ENCODE measurements at regions not wholly inside any gene's neighbourhood (a gene's known extent, or its start where the extent isn't known, plus 50 kb on each side); places are given as distances from the start of the nearest gene placed in this dataset.

DNA sequence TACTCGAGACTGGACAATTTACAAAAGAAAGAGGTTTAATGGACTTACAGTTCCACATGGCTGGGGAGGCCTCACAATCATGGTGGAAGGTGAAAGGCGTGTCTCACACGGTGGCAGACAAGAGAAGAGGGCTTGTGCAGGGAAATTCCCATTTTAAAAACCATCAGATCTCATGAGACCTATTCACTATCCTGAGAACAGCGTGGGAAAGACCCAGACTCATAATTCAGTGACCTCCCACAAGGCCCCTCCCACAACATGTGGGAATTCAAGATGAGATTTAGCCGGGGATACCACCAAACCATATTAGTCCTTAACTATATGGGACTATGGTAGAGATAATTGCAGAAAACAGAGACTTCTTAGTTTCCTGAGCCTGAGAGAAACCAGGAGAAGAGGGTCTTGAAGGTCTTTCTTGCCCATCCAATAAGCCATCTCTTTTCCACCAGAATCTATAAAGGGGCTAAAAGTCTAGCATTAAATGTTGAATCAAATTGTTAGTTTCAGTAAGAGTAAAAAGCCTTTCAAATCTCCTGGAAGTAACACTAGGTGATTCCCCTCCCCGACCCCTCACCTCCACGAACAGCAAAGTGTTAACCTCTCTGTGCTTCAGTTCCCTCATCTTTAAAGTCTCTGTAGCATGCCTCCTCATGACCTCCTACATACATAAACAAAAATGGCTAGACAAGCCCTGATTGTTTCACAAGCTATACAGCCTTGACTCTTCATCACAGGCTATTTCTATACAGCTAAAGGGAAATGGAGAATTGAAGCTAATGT is 259.1 kb downstream of the TMEM167A start:
- TF ChIP-seq RORA (CRISPR knock-in tag; IDR thresholded peaks at IDR 0.05) (no peak), JUN (CRISPR knock-in tag; IDR thresholded peaks at IDR 0.05) (no peak), ETV5 (CRISPR knock-in tag; IDR thresholded peaks at IDR 0.05; ENCODE audit: borderline replicate concordance) (no peak), NFRKB (IDR thresholded peaks at IDR 0.05) (no peak), ZNF75D (CRISPR knock-in tag; IDR thresholded peaks at IDR 0.05; ENCODE audit: borderline replicate concordance) (no peak), CEBPB (IDR thresholded peaks at IDR 0.05; ENCODE audit: borderline replicate concordance, low read depth, low read length) (no peak), NR3C1 (CRISPR knock-in tag; IDR thresholded peaks at IDR 0.05) (no peak), NFIC (IDR thresholded peaks at IDR 0.05; ENCODE audit: low read length) (no peak), TCF7L2 (IDR thresholded peaks at IDR 0.05; ENCODE audit: low read depth, low read length) (no peak), ZNF382 (CRISPR knock-in tag; IDR thresholded peaks at IDR 0.05; ENCODE audit: borderline replicate concordance) (no peak), KAT8 (CRISPR knock-in tag; IDR thresholded peaks at IDR 0.05) (no peak), ELF1 (CRISPR knock-in tag; IDR thresholded peaks at IDR 0.05) (no peak), ZMAT3 (CRISPR knock-in tag; conservative IDR thresholded peaks at IDR 0.05) (no peak)
- TF ChIP-seq, protein P1, sequence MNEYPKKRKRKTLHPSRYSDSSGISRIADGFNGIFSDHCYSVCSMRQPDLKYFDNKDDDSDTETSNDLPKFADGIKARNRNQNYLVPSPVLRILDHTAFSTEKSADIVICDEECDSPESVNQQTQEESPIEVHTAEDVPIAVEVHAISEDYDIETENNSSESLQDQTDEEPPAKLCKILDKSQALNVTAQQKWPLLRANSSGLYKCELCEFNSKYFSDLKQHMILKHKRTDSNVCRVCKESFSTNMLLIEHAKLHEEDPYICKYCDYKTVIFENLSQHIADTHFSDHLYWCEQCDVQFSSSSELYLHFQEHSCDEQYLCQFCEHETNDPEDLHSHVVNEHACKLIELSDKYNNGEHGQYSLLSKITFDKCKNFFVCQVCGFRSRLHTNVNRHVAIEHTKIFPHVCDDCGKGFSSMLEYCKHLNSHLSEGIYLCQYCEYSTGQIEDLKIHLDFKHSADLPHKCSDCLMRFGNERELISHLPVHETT (CRISPR knock-in tag; conservative IDR thresholded peaks at IDR 0.05) = no peak
- TF ChIP-seq, protein P2, sequence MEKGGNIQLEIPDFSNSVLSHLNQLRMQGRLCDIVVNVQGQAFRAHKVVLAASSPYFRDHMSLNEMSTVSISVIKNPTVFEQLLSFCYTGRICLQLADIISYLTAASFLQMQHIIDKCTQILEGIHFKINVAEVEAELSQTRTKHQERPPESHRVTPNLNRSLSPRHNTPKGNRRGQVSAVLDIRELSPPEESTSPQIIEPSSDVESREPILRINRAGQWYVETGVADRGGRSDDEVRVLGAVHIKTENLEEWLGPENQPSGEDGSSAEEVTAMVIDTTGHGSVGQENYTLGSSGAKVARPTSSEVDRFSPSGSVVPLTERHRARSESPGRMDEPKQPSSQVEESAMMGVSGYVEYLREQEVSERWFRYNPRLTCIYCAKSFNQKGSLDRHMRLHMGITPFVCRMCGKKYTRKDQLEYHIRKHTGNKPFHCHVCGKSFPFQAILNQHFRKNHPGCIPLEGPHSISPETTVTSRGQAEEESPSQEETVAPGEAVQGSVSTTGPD (CRISPR knock-in tag; IDR thresholded peaks at IDR 0.05) = no peak
- DNase-seq (ENCODE audit: low spot score) (no peak), ATAC-seq (no peak), FAIRE-seq (no peak)
- no peaks in the 10 kb centered on the region for H3K9me3 ChIP-seq (ENCODE audit: low read length)
- peaks cover 0 to 7% of the 10 kb centered on the region in 2 experiments; a peak in 1 of 5 replicates for H3K27me3 ChIP-seq (ENCODE audit: control insufficient read depth in 1 of 2, insufficient read depth in 2 of 2, low read length in 2 of 2)
- no peaks in the 10 kb centered on the region for H3K36me3 ChIP-seq (replicated peaks in 1 of 2; ENCODE audit: control insufficient read depth in 1 of 2, insufficient read depth in 2 of 2, low read length in 2 of 2)
- H3K27ac ChIP-seq (ENCODE audit: extremely low read length, insufficient read depth, low read length) = no peak overlapping the region
- ChIA-PET POLR2A (no interaction called here), CTCF (ENCODE audit: low intra/inter-chr PET ratio, low total read pairs) (no interaction called here)
- in situ Hi-C loops (cut with HindIII; ENCODE audit: extremely low pct_ligation_motif_present, low pct_unique_long_range_greater_than_20kb) = no loop called here
- H2AFZ ChIP-seq (ENCODE audit: low read length) = no peak overlapping the region
- no peaks in the 10 kb centered on the region for H4K20me1 ChIP-seq (ENCODE audit: insufficient read depth, low read length)
- H3K79me2 ChIP-seq (ENCODE audit: insufficient read depth, low read length) = no peaks in the 10 kb centered on the region
- intact Hi-C loops (cut with micrococcal nuclease; ENCODE audit: unreplicated experiment) = no loop called here
- H3K4me2 ChIP-seq (ENCODE audit: low read depth, low read length) = no peak overlapping the region
- BruUV-seq (replicated peaks) = no TSS peak
- no peaks in the 10 kb centered on the region for H3K4me1 ChIP-seq (ENCODE audit: insufficient read depth, low read length)
- H3K4me3 ChIP-seq (replicated peaks in 1 of 3; ENCODE audit: insufficient read depth in 1 of 3, low read depth in 2 of 3, low read length in 3 of 3) = no peak overlapping the region
- no peak overlapping the region for H3K9ac ChIP-seq (ENCODE audit: insufficient read depth, low read depth, low read length)
- WGBS (ENCODE audit: low lambda C conversion rate) = 7% methylated on average over 7 of the region's 7 CpGs

Measured in HepG2 (cell line).